SK-N-SH (cell line): ENCODE measurements at regions not wholly inside any gene's neighbourhood (a gene's known extent, or its start where the extent isn't known, plus 50 kb on each side); places are given as distances from the start of the nearest gene placed in this dataset.

Experiments
- CTCF ChIA-PET: fragments of 300-600, 350-600 bp; formaldehyde crosslinking; extraction: SDS; loops from one replicate; lab custom pipeline; 2021; lab: Yijun Ruan, JAX
- POLR2A ChIA-PET: fragments of 350-600 bp; sonication (Branson Sonifier 250); formaldehyde crosslinking; extraction: SDS; loops from one replicate; lab custom pipeline; 2020; ENCODE audit warnings: antibody characterized with exemption, inconsistent platforms; lab: Yijun Ruan, JAX
- DNase-seq: peaks from one replicate; pipeline ENCODE4 v3.0.0; 2012
- H2AFZ ChIP-seq: fragments of 200-600 bp; sonication (generic); 2 replicates; pipeline ENCODE4 v1.8.1; 2016; ENCODE audit warnings: antibody characterized with exemption, mild to moderate bottlenecking, low read depth
- H3F3A ChIP-seq: fragments of 200-600 bp; sonication (generic); replicated peaks from 2 replicates; pipeline ENCODE3; 2016; ENCODE audit warnings: antibody characterized with exemption, mild to moderate bottlenecking; ENCODE audit not compliant: insufficient read depth
- H3K27ac ChIP-seq, 2 experiments: fragments of 200-500 bp in 1 of 2; fragments of 200-600 bp in 1 of 2; sonication (Bioruptor generic) in 1 of 2; sonication (generic), shearing (Covaris generic) in 1 of 2; 2 replicates each; pipeline versions ENCODE4 v1.5.1 to v1.6.1; 2014 to 2016; ENCODE audit warnings: low read depth in 2 of 2, inconsistent platforms in 1 of 2, low read length in 1 of 2, mild to moderate bottlenecking in 1 of 2, mixed read lengths in 1 of 2
- H3K27me3 ChIP-seq: fragments of 200-600 bp; sonication (generic), shearing (Covaris generic); 2 replicates; pipeline ENCODE4 v1.6.1; 2016; ENCODE audit warnings: mixed run types; ENCODE audit not compliant: insufficient read depth
- H3K36me3 ChIP-seq, 2 experiments: fragments of 200-500 bp in 1 of 2; fragments of 200-600 bp in 1 of 2; sonication (Bioruptor generic) in 1 of 2; sonication (generic) in 1 of 2; replicated peaks in 1 of 2; 2 replicates each; pipeline versions ENCODE3 to v1.5.1; 2014 to 2016; ENCODE audit warnings: low read length in 1 of 2, mild to moderate bottlenecking in 1 of 2; ENCODE audit not compliant: insufficient read depth in 2 of 2, control insufficient read depth in 1 of 2
- H3K4me1 ChIP-seq, 2 experiments: fragments of 200-500 bp in 1 of 2; fragments of 200-600 bp in 1 of 2; sonication (Bioruptor generic) in 1 of 2; sonication (generic), shearing (Covaris generic) in 1 of 2; 2 replicates each; pipeline versions ENCODE4 v1.5.1 to v1.6.1; 2014 to 2016; ENCODE audit warnings: low read depth in 1 of 2, low read length in 1 of 2, mixed run types in 1 of 2; ENCODE audit not compliant: insufficient read depth in 2 of 2, control insufficient read depth in 1 of 2
- H3K4me2 ChIP-seq: fragments of 200-600 bp; sonication (generic), shearing (Covaris generic); 2 replicates; pipeline ENCODE4 v1.6.1; 2017; ENCODE audit warnings: mixed run types
- H3K4me3 ChIP-seq, 2 experiments: fragments of 200-500 bp in 1 of 2; fragments of 200-600 bp in 1 of 2; sonication (Bioruptor generic) in 1 of 2; sonication (generic), shearing (Covaris generic) in 1 of 2; 2 replicates each; pipeline versions ENCODE4 v1.5.1 to v1.8.1; 2014 to 2016; ENCODE audit warnings: low read depth in 2 of 2, inconsistent platforms in 1 of 2, low read length in 1 of 2, mild to moderate bottlenecking in 1 of 2, mixed read lengths in 1 of 2, moderate library complexity in 1 of 2
- H3K79me2 ChIP-seq: fragments of 200-600 bp; sonication (generic); 2 replicates; pipeline ENCODE4 v1.8.1; 2017; ENCODE audit warnings: mild to moderate bottlenecking; ENCODE audit not compliant: insufficient read depth
- H3K9ac ChIP-seq: fragments of 200-600 bp; sonication (generic); 2 replicates; pipeline ENCODE4 v1.6.1; 2017; ENCODE audit warnings: mixed run types
- H3K9me2 ChIP-seq: fragments of 200-600 bp; sonication (generic); 2 replicates; pipeline ENCODE4 v1.6.1; 2017; ENCODE audit warnings: mixed run types
- H3K9me3 ChIP-seq: fragments of 200-600 bp; sonication (generic); 2 replicates; pipeline ENCODE4 v1.6.1; 2017; ENCODE audit warnings: mixed run types, mild to moderate bottlenecking, moderate library complexity
- H4K20me1 ChIP-seq: fragments of 200-600 bp; sonication (generic); 2 replicates; pipeline ENCODE4 v1.6.1; 2017; ENCODE audit warnings: mild to moderate bottlenecking, mixed run types; ENCODE audit not compliant: insufficient read depth
- EP300 ChIP-seq, 2 experiments: IDR thresholded peaks; 2 replicates each; pipeline versions ENCODE4 v1.4.0 to v1.6.1; 2012; ENCODE audit warnings: borderline replicate concordance in 1 of 2, low read depth in 1 of 2, low read length in 1 of 2
- EZH2phosphoT487 ChIP-seq: fragments of 200-600 bp; sonication (generic); IDR thresholded peaks from 2 replicates; pipeline ENCODE4 v1.6.1; 2017; ENCODE audit warnings: low read depth, mixed run types, mild to moderate bottlenecking, antibody characterized with exemption, moderate library complexity, borderline replicate concordance
- FOSL2 ChIP-seq: IDR thresholded peaks from 2 replicates; pipeline ENCODE4 v1.4.0; 2012; ENCODE audit warnings: low read depth, mild to moderate bottlenecking, moderate library complexity, borderline replicate concordance
- FOXM1 ChIP-seq: IDR thresholded peaks from 2 replicates; pipeline ENCODE4 v1.4.0; 2012; ENCODE audit warnings: low read depth, mild to moderate bottlenecking
- MEF2A ChIP-seq: IDR thresholded peaks from 2 replicates; pipeline ENCODE4 v1.4.0; 2012; ENCODE audit warnings: low read depth, borderline replicate concordance
- NFIC ChIP-seq: IDR thresholded peaks from 2 replicates; pipeline ENCODE4 v1.4.0; 2012; ENCODE audit warnings: borderline replicate concordance
- NRF1 ChIP-seq: IDR thresholded peaks from 2 replicates; pipeline ENCODE4 v1.6.1; 2012; ENCODE audit warnings: low read depth, mild to moderate bottlenecking, low read length
- POLR2AphosphoS5 ChIP-seq: IDR thresholded peaks from 2 replicates; pipeline ENCODE4 v1.6.1; 2012; ENCODE audit warnings: low read depth, low read length
- RAD21 ChIP-seq: IDR thresholded peaks from 2 replicates; pipeline ENCODE4 v1.6.1; 2012; ENCODE audit warnings: mild to moderate bottlenecking, low read length
- RCOR1 ChIP-seq: fragments of 150-350 bp; IDR thresholded peaks from 2 replicates; pipeline ENCODE4 v1.6.1; 2017; ENCODE audit warnings: antibody characterized with exemption, low read length
- SIN3A ChIP-seq: IDR thresholded peaks from 2 replicates; pipeline ENCODE4 v1.6.1; 2012; ENCODE audit warnings: low read depth, mild to moderate bottlenecking, low read length, moderate library complexity, borderline replicate concordance
- SMC3 ChIP-seq: IDR thresholded peaks from 2 replicates; pipeline ENCODE4 v1.6.1; 2012; ENCODE audit warnings: low read depth, low read length, improper control_type of control experiment
- TAF1 ChIP-seq: IDR thresholded peaks from 2 replicates; pipeline ENCODE4 v1.6.1; 2012; ENCODE audit warnings: low read depth, mild to moderate bottlenecking, low read length, moderate library complexity, borderline replicate concordance
- WGBS: methylation state at CpG from one replicate; pipeline ENCODE4 v1.1.6; 2017; ENCODE audit warnings: low lambda C conversion rate; 5-methylcytosine and 5-hydroxymethylcytosine counted together
- TF ChIP-seq, protein P1 (sequence below): fragments of 150-350 bp; IDR thresholded peaks from 2 replicates; pipeline ENCODE4 v1.6.1; 2017; ENCODE audit warnings: antibody characterized with exemption, low read length, low read depth, borderline replicate concordance
- TF ChIP-seq, protein P2 (sequence below): IDR thresholded peaks from 2 replicates; pipeline ENCODE4 v1.6.1; 2012; ENCODE audit warnings: mild to moderate bottlenecking, low read depth, low read length, moderate library complexity
- TF ChIP-seq, protein P3 (sequence below): IDR thresholded peaks from 2 replicates; pipeline ENCODE4; 2012
- TF ChIP-seq, protein P4 (sequence below): fragments of 200-600 bp; sonication (generic); IDR thresholded peaks from 2 replicates; pipeline ENCODE4 v1.6.1; 2017; ENCODE audit warnings: antibody characterized with exemption, mild to moderate bottlenecking, moderate library complexity

DNA sequence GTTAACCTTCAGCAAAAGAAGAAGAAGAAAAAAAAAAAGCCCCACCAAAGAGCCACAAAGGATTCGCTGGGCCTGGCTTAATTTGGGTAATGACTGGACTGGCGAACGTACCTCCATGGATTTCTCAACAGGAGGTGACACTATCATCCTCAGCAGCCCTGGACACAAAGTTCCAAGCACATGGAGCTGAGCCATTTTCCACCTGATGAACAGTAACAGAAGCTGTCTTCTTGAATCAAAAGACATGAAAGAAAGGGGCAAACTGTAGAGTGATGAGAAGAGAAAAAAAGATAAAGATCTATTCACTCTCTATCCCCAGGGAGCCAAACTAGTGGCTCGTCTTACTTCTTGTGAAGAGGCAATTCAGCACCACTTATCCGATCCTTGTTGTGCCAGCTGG, 150.2 kb upstream of the TRPM3 start:
- Histone ChIP-seq H3K4me1 (no peaks in the 10 kb centered on the region), H2AFZ (no peak overlapping the region), H3K27me3 (no peaks in the 10 kb centered on the region), H3F3A (no peaks in the 10 kb centered on the region), H3K9me2 (no peaks in the 10 kb centered on the region), H3K4me2 (no peak overlapping the region), H4K20me1 (no peaks in the 10 kb centered on the region), H3K9ac (no peak overlapping the region), H3K9me3 (no peaks in the 10 kb centered on the region), H3K36me3 (no peaks in the 10 kb centered on the region), H3K79me2 (no peaks in the 10 kb centered on the region), H3K4me3 (no peak overlapping the region), H3K27ac (no peak overlapping the region)
- WGBS, result under 1% methylated on average over 5 of the region's 5 CpGs
- POLR2A ChIA-PET, result no interaction called here
- no peak for DNase-seq
- TF ChIP-seq NFIC (no peak), NRF1 (no peak), FOXM1 (no peak), TAF1 (no peak), POLR2AphosphoS5 (no peak), MEF2A (no peak), RAD21 (no peak), SMC3 (no peak), EP300 (IDR thresholded peaks at IDR 0.05; ENCODE audit: borderline replicate concordance in 1 of 2, low read depth in 1 of 2, low read length in 1 of 2) (no peak), FOSL2 (no peak), EZH2phosphoT487 (no peak), SIN3A (no peak), RCOR1 (no peak)
- TF ChIP-seq, protein P1, sequence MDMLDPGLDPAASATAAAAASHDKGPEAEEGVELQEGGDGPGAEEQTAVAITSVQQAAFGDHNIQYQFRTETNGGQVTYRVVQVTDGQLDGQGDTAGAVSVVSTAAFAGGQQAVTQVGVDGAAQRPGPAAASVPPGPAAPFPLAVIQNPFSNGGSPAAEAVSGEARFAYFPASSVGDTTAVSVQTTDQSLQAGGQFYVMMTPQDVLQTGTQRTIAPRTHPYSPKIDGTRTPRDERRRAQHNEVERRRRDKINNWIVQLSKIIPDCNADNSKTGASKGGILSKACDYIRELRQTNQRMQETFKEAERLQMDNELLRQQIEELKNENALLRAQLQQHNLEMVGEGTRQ, result no peak
- TF ChIP-seq, protein P2, sequence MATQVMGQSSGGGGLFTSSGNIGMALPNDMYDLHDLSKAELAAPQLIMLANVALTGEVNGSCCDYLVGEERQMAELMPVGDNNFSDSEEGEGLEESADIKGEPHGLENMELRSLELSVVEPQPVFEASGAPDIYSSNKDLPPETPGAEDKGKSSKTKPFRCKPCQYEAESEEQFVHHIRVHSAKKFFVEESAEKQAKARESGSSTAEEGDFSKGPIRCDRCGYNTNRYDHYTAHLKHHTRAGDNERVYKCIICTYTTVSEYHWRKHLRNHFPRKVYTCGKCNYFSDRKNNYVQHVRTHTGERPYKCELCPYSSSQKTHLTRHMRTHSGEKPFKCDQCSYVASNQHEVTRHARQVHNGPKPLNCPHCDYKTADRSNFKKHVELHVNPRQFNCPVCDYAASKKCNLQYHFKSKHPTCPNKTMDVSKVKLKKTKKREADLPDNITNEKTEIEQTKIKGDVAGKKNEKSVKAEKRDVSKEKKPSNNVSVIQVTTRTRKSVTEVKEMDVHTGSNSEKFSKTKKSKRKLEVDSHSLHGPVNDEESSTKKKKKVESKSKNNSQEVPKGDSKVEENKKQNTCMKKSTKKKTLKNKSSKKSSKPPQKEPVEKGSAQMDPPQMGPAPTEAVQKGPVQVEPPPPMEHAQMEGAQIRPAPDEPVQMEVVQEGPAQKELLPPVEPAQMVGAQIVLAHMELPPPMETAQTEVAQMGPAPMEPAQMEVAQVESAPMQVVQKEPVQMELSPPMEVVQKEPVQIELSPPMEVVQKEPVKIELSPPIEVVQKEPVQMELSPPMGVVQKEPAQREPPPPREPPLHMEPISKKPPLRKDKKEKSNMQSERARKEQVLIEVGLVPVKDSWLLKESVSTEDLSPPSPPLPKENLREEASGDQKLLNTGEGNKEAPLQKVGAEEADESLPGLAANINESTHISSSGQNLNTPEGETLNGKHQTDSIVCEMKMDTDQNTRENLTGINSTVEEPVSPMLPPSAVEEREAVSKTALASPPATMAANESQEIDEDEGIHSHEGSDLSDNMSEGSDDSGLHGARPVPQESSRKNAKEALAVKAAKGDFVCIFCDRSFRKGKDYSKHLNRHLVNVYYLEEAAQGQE, result no peak
- TF ChIP-seq, protein P3, sequence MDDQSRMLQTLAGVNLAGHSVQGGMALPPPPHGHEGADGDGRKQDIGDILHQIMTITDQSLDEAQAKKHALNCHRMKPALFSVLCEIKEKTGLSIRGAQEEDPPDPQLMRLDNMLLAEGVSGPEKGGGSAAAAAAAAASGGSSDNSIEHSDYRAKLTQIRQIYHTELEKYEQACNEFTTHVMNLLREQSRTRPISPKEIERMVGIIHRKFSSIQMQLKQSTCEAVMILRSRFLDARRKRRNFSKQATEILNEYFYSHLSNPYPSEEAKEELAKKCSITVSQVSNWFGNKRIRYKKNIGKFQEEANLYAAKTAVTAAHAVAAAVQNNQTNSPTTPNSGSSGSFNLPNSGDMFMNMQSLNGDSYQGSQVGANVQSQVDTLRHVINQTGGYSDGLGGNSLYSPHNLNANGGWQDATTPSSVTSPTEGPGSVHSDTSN, result no peak
- TF ChIP-seq, protein P4, sequence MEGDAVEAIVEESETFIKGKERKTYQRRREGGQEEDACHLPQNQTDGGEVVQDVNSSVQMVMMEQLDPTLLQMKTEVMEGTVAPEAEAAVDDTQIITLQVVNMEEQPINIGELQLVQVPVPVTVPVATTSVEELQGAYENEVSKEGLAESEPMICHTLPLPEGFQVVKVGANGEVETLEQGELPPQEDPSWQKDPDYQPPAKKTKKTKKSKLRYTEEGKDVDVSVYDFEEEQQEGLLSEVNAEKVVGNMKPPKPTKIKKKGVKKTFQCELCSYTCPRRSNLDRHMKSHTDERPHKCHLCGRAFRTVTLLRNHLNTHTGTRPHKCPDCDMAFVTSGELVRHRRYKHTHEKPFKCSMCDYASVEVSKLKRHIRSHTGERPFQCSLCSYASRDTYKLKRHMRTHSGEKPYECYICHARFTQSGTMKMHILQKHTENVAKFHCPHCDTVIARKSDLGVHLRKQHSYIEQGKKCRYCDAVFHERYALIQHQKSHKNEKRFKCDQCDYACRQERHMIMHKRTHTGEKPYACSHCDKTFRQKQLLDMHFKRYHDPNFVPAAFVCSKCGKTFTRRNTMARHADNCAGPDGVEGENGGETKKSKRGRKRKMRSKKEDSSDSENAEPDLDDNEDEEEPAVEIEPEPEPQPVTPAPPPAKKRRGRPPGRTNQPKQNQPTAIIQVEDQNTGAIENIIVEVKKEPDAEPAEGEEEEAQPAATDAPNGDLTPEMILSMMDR, result no peak
- CTCF ChIA-PET, result interaction anchor here (1.5 kb wide), 1 partner anchor 13 kb away, joined by 5 read pairs; no protein-coding TSS in a partner anchor
